G401 (cell line): ENCODE measurements at regions not wholly inside any gene's neighbourhood (a gene's known extent, or its start where the extent isn't known, plus 50 kb on each side); places are given as distances from the start of the nearest gene placed in this dataset.

Experiments used
- DNase-seq: peaks from one replicate; pipeline ENCODE4 v3.0.0-alpha.2; 2015; ENCODE audit warnings: low spot score
- in situ Hi-C: cut with HindIII; loops from 2 replicates; pipeline ENCODE4 v1.10.0; 2016; ENCODE audit warnings: low sequenced_read_pairs, mixed read lengths

DNA sequence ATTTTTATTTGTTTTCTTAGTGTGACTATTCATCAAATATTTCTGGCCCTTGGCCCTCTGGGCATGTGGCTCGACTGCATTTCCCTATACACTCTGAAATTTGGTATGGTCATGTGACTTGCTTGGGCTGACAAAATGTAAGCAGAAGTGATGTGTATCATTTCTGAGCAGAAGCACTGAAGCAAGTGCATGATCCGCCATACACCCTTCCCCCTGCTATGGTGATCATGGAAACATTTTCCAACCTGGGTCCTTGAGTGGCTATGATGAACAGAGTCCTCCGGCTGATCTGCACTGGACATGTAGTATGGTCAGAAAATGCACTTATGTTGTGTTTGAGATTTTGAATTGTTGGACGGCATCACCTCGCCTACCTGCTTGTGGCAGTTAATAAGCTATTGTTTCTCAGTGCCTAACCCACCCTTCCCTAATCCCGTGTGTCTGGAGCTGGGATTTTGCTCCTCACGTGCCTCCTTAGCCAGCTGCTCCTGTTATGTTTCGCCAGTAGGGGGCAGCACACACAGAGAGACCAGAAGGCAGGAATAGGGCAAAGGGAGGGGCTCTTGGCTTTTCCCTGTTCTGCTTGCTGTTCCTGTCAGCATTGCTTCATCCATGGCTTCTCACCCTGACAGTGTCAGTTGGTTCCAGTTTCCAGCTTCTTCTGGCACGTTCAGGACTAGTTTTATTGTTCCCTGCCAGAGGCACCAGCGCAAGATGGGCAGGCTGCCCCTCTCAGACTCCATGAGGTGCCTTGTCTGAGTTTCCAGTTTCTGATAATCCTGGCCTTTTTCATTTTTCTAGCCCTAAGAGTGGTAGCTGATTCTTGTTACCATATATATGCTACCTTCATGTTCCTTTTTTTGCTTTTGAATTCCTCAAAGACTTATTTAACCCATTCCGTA, 207.4 kb downstream of the ARL6IP6 start:
- peak; percentile 42 for DNase-seq
- in situ Hi-C loops: no loop called here

DNA sequence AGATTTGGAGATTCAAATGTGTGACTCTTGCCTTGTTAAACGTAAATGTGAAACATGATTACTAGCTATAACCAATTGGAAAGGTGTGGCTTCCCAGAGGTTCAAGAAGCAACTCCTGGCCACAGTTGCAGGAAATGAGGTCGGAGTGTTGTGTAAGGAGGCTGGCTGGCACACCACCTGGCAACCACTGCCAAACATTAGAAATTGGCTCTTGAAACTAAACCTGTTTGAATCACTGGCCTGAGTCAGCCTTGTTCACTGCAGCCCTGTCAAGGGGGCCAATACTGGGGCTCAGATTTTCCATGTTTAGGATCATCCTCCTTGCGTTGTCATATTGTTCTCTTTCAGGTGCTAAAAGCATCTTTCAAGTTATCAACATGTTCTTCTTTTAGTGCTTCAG, 206.3 kb downstream of the ARL6IP6 start:
- in situ Hi-C loops: no loop called here

DNA sequence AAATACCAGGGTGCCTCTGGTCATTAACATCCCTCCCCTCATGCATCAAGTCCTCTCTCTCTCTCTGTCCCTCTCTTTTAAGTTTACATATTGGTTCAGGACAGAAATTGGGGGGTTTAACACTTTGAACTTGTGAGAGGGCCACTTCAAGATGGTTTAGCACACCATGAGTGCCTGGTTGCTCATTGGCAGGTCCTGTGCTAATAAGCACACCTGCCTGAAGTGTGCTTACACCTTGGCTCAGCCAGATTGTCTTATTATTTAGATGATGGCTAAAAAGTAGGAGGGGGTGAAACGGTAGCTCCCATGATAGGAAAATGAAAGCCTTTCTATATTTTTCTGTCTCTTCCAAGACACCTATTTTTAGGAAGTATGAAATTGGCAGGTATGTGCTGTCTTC, 205.8 kb downstream of the ARL6IP6 start:
- DNase-seq: no peak
- in situ Hi-C loops: no loop called here

More for the DNA sequence above, 206.3 kb downstream of the ARL6IP6 start:
- no peak for DNase-seq

DNA sequence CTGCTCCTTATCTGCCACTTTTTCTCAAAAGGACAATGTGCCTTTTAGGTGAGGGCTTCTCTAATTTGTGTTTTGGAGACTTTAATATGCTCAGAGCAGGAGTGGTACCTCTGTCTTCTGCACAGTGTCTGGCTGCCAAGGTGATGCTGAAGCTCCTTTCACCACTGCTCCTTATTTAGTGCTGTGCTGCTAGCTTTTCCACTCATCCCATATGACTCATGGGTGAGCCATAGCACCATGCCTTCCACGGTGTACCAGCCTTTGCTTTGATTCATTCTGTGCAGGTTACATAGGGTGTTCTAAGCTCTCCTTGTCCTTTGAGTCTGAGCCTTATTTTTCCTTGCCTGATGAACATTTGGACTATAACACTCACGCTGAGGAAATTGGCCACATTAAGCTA, 202.4 kb downstream of the ARL6IP6 start:
- in situ Hi-C loops: no loop called here
- no peak for DNase-seq

DNA sequence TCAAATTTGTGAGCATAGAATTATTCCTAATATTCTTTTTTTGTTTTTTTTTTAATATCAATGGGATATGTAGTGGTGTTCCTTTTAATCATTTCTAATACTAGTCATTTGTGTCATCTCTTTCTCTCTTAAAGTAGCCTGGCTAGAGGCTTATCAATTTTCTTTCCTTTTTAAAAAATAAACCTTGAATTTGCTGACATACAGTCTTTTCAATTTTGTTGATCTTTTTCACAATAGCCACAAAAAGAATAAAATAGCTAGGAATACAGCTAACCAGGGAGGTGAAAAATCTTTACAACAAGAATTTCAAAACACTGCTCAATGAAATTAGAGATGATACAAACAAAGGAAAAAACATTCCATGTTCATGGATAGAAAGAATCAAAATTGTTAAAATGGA, 192.6 kb downstream of the ARL6IP6 start:
- in situ Hi-C loops: no loop called here
- no peak for DNase-seq

DNA sequence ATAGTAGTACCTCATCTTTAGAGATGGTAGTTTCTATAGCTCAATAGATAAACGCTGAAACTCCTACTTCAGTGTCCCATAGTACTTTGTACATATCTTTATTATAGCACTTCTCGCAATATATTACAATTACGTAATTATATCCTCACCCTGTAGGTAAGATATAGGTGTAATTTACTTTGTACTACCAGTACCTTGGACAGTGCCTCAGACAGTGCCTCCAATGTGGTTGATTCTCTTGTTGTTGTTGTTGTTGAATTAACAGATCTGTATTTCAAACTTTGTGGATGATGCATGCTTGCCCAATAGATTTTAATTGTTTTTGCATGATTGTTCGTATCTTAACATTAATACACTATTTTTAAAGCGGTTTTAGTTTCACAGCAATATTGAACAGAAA, 188.6 kb downstream of the ARL6IP6 start:
- in situ Hi-C loops: no loop called here
- no peak for DNase-seq

DNA sequence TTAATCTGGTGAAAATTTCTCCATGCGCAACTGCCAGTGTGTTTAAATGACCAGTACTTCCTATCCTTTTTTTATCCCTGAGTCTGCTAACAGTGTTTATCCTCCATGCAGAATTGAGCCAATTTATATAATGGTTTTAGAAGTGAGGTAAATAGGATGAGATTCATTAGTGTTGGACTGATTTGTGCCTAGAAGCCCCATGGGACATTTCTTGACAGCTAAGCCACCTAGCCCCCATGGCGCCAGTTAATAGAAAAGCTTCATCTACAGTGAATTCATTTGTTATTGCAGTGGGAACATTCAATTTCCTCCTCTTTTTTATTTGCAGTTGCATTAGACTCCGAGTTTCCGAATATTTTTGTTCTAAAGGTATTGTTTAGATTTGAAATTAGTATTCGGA, 175.6 kb downstream of the ARL6IP6 start:
- DNase-seq: no peak
- in situ Hi-C loops: no loop called here

DNA sequence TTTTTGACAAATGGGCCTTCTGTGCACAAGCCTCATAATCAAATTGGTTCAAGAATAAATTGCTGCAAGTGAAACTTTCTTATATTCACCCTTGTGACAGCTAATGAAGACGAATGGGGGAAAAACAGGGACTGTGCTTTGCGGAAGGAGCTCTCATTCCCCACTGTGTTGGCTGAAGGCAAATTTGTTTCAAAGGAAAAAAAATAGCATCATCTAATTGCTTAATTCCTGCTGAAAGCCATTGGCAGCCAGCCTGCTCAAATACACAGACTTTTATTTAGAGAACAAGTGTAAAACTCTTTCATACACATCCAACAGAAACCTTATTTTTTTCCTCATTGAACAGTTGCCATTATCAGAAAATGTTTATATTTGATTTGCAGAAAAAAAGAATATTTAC, 172.3 kb downstream of the ARL6IP6 start:
- in situ Hi-C loops: no loop called here
- peak; percentile 8 for DNase-seq

DNA sequence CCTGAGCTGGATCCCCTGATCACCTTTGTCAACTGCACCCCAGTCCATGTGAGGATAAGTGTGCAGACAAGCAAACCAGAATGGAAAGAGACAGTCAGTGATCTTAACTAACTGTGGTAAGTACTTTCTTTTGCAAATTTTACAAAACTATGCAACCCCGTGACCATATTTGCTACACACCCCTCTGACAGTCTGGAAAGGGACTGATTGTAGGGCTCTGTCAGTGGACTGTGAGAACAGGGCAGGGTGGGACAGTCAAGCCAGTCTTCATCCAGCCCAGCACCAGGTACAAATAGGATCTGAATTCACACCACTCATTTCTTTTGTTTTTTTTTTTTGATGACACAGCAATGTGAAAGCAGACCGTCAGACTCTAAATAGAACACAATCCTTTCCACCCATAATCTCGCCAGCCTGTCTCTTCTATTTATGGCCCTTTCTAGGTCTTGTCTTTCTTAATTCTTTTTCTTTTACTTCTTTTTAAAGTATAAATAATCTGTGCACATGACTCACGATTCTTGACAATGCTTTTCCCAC, 165.6 kb downstream of the ARL6IP6 start:
- no peak for DNase-seq

DNA sequence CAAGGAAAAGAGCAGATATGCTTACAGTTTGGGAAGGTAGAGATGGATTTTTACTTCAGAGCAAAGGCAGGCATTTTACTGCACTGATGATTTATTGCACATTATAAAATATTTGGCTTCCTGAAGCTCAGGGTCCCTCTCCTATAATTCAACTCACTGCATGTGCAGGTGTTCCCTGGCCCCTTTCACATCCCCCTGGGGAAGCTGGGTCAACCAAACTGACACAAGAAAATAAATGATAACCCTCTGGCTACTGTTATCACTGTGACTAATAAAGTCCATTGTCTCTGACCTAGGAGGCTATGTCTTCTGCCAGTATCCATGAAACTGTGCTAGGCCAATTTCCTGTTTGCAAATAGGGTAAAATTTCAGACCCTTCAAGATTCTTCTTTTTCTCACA, 163.1 kb downstream of the ARL6IP6 start:
- no peak for DNase-seq
- in situ Hi-C loops: no loop called here

More for the DNA sequence above, 165.6 kb downstream of the ARL6IP6 start:
- in situ Hi-C loops: no loop called here

DNA sequence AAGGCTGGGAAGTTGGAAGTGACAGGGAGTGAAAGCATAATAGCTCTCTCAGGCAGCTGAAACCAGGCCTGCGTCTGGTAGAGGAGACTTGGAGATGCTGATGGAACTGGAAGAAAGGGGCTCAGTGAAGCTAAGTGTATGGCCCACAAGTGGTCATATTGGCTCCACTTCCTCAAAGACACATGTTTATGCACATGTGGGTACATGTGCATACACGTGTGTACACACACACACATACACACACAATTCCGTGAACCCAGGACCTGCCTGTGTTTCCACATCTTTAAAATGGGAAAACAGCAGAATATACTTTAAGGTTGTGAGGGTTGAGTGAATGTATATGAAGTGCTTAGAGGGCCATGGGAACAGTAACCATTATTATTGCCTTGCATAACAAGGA, 160.9 kb downstream of the ARL6IP6 start:
- no peak for DNase-seq

DNA sequence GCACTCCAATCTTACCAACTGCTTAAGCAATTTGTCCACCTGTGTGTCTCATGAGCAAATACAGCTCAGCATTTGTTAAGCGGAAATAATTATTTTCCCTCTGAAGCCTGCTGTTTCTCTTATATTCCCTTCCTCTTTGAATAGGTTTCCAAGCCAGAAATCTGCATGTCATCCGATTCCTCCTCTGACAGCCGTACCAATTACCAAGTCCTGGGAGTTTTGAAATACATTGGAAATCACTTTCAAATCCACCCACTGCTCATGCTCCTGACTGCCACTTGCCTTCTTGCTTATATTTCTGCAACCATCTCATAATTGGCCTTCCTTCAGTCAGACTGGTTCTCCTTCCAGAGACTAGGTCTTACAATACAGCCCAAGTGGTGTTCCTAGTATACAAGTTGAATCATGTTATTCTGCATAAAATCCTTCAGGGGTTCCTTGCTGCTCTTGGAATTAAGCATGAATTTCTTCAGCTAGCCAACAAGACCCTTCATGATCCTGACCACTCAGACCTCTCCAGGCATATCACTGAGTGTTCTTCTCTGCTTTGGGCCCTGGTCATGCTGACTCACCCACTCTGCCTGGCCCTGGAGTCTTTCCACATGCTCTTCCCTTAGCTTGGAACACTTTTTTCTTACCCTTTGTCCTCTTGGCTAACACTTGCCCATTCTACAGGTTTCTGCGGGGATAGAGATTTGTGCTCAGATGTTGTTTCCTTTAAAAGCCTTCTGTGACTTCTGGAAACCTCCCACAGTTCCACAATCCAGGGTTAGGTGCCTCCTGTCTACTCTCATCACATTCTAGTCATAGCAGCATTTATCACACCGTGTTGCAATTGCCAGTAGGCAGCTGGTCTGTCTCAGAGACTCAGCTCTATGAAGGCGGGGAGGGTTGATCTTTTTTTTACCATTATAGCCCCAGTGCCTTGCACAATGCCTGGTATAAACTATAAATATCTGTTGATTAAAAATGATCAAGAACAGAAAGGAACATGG, 157.6 kb downstream of the ARL6IP6 start:
- in situ Hi-C loops: no loop called here
- no peak for DNase-seq

More for the DNA sequence above, 160.9 kb downstream of the ARL6IP6 start:
- in situ Hi-C loops: no loop called here

DNA sequence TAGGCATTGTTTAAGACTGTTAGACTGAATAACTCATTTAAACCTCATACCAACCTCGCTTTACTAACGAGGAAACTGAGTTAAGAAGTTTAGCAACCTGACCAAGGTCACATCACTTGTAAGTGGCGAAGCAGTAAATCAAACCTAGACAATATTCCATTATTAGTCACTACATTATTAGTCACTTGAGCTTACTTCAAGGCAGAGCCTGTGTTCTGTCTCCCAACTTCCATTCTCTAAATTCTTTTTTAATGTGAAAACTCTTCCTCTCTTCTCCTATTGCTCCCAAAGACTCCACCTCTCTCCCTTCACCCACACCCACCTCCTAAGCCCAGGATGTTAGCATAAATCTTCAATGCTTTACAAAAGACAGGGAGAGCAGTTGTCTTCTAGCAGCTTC, 156.5 kb downstream of the ARL6IP6 start:
- in situ Hi-C loops: no loop called here
- DNase-seq: no peak

DNA sequence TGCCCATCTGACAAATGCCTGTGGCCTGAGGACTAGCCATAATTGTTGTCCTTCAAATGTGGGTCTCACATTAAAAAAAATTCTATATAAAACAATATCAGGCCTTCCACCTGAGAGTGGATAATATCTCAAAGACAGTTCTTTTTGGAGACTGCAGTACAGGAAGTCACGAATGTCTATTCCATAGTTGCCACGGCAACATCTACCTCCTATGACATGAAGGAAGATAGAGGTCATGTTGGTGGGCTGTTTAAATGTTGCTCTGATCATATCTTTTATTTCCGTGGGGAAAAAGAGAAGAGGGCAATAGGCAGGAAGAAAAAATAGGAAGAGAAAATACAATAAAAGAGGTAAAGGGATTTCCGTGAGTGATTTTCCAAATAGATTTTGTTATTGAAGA, 151.8 kb downstream of the ARL6IP6 start:
- no peak for DNase-seq
- in situ Hi-C loops: no loop called here

DNA sequence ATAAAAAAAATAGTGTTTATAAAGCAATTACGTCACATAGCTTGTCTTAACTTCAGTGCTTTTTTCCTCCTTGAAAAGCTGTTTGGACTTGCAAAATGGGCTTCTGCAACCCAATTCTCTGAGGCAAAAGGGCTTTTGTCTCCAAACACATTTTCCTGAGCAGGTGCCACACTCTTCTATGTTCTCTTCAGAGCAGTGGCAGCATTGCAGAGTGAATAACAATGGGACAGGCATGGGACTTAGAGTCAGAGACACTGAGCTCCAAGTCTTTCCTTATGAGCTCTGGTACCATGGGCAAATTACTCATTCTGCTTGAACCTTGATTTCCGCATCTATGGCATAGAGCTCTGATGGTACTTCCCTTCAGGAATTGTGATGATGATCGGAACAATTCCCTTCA, 149.0 kb downstream of the ARL6IP6 start:
- in situ Hi-C loops: no loop called here
- no peak for DNase-seq

DNA sequence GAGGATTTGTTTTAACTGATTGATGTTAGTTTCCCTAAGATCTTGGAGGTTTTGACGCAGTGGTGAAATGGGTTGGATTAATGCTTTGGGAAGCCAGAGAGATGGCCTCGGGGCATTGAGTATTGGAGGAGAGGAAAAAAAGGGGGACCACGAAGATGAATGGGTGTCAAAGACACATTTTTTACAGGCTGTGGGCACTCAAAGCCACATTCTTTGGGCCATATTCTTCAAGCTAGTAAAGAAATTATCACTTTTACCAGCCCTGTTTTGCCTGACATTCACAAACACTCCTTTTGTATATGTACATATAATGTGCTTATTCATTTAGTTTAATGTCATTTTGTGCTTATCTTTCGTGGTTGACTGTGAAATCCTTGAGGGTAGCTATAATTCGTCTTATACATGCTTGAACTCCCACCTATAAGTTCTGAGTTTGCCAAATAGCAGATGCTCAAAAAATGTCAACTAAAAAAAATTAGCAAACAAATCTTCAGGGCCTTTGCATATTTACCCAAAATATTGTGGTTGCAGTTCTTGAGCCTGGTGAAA, 146.3 kb downstream of the ARL6IP6 start:
- in situ Hi-C loops: no loop called here
- DNase-seq: no peak

DNA sequence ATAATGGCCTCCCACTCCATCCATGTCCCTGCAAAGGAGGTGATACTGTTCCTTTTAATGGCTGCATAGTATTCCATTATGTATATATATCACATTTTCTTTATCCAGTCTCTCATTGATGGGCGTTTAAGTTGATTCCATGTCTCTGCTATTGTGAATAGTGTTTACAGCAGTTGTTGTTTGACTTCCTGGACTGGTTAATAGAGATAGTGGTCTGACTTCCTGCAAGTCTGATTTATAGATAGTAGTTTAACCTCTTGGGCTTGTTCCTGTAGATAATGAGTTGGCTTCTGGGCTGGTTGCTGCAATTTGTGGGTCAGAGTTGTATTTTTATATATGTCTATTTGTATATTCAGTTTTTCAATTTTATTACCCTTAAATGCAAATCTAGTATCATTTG, 145.4 kb downstream of the ARL6IP6 start:
- in situ Hi-C loops: no loop called here
- DNase-seq: no peak

DNA sequence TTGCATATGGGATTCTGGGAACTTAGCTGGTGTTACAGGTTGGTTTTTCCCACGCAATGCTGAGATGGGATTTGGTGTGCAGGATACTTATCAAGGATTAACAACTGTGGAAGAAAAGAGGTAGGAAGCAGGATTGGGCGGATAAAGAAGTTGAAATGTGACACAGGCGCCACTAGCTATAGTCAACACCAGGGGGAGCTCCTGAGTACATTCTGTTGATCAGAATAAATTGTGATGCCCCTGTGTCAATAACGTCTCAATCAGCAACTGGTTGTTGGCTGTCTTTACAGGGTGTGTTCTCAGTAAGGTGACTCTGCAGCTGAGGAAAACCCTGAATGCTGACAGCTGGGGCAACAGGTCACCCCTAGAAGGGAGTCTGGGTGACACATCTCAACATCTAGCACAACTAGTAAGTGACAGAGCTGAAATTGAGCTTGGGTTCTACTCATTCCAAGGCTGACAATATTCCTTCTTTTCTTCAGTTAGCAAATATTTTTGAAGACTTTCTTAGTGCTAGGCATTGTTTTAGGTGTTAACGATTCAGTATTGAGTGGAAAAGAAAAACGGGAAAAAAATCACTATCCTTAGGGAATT, 143.0 kb downstream of the ARL6IP6 start:
- peak; percentile 3 for DNase-seq
- in situ Hi-C loops: no loop called here

DNA sequence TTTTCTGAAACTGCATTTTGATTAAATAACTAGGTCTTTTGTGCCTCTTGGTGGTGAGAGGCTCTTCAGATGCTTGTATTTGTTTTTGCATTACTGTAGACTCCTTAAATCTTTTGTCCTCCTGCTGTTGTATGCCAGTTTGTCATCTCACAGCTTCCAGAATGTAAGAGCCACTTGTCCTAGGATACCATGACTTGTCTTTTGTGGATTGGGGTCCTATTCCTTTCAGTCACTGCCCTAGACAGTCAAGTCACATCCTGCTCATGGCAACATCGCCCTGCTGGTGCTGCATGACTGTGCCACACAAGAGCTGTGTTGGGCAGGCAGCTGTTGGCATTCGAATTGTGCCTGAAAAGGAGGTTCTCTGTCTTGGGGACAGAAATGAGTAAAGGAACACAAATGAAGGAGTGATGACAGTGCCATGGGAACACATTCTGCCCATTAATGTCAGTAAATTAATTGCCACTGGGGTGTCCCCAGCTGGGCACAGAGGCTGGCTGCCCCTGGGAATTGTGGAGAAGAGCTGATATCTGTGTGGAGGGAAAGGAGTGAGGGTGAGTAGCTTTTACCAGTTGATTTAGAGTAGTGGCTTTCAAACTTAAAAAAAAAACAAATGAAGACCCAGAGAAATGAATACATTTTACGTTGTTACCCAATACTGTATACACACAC, 140.3 kb downstream of the ARL6IP6 start:
- no peak for DNase-seq
- in situ Hi-C loops: no loop called here
